GM21528 (cell line): ENCODE measurements at regions not wholly inside any gene's neighbourhood (a gene's known extent, or its start where the extent isn't known, plus 50 kb on each side); places are given as distances from the start of the nearest gene placed in this dataset.

Experiments used
- ATAC-seq: cut with Tn5 transposase; IDR thresholded peaks from one replicate; pipeline ENCODE4 v1.9.1; 2021; ENCODE audit warnings: mild to moderate bottlenecking, moderate library complexity; ENCODE audit not compliant: unreplicated experiment, low FRiP score

- ATAC-seq, result no peak
These were observed 202.8 kb downstream of the NUAK1 start for GRCh38 chr12:105935981-105936380.

- no peak for ATAC-seq
These were observed 202.3 kb downstream of the NUAK1 start for GRCh38 chr12:105936496-105936895.

- no peak for ATAC-seq
These were observed 201.7 kb downstream of the NUAK1 start for GRCh38 chr12:105937009-105937408.

- ATAC-seq, result no peak
These were observed 199.5 kb downstream of the NUAK1 start for GRCh38 chr12:105939181-105939721.

GRCh38 chr12:105942281-105942680 lies 196.5 kb downstream of the NUAK1 start:
- no peak for ATAC-seq

GRCh38 chr12:105943525-105943924 lies 195.2 kb downstream of the NUAK1 start:
- no peak for ATAC-seq

- no peak for ATAC-seq
These were observed 194.1 kb downstream of the NUAK1 start for GRCh38 chr12:105944628-105945027.

GRCh38 chr12:105945880-105946279 lies 192.9 kb downstream of the NUAK1 start:
- ATAC-seq, result no peak

- ATAC-seq, result no peak
These were observed 192.3 kb downstream of the NUAK1 start for GRCh38 chr12:105946493-105946901.

GRCh38 chr12:105947906-105948305 lies 190.8 kb downstream of the NUAK1 start:
- ATAC-seq, result no peak

- no peak for ATAC-seq
These were observed 190.4 kb downstream of the NUAK1 start for GRCh38 chr12:105948331-105948730.

- no peak for ATAC-seq
These were observed 189.4 kb downstream of the NUAK1 start for GRCh38 chr12:105949391-105949790.

- no peak for ATAC-seq
These were observed 187.0 kb downstream of the NUAK1 start for GRCh38 chr12:105951732-105952131.

GRCh38 chr12:105954951-105955931 lies 183.5 kb downstream of the NUAK1 start:
- ATAC-seq, result no peak

GRCh38 chr12:105955976-105956375 lies 182.8 kb downstream of the NUAK1 start:
- ATAC-seq, result no peak

GRCh38 chr12:105956662-105957457 lies 181.9 kb downstream of the NUAK1 start:
- ATAC-seq, result no peak

- ATAC-seq, result no peak
These were observed 178.3 kb downstream of the NUAK1 start for GRCh38 chr12:105960319-105961083.

- no peak for ATAC-seq
These were observed 176.7 kb downstream of the NUAK1 start for GRCh38 chr12:105961821-105962671.

GRCh38 chr12:105967038-105967776 lies 171.5 kb downstream of the NUAK1 start:
- no peak for ATAC-seq
